ENCODE measurements at regions not wholly inside any gene's neighbourhood (a gene's known extent, or its start where the extent isn't known, plus 50 kb on each side); places are given as distances from the start of the nearest gene placed in this dataset.

- DNase-seq (ENCODE audit: extremely low read depth, low read depth), result peak; percentile 25
- no peak for TF ChIP-seq CTCF (IDR thresholded peaks at IDR 0.05; ENCODE audit: low read depth, low read length)
Observed at GRCh38 chr2:12303181-12304030, 413.3 kb upstream of the TRIB2 start.

GRCh38 chr2:12304564-12305171 is 412.1 kb upstream of the TRIB2 start:
- no peak for TF ChIP-seq CTCF (IDR thresholded peaks at IDR 0.05; ENCODE audit: low read depth, low read length)
- peak; percentile 24 for DNase-seq (ENCODE audit: extremely low read depth, low read depth)

- TF ChIP-seq CTCF (IDR thresholded peaks at IDR 0.05; ENCODE audit: low read depth, low read length), result no peak
Observed at GRCh38 chr2:12305931-12306330, 410.8 kb upstream of the TRIB2 start.

GRCh38 chr2:12310399-12310798 is 406.3 kb upstream of the TRIB2 start:
- TF ChIP-seq CTCF (IDR thresholded peaks at IDR 0.05; ENCODE audit: low read depth, low read length), result no peak
- DNase-seq (ENCODE audit: extremely low read depth, low read depth), result no peak

More at GRCh38 chr2:12305931-12306330, 410.8 kb upstream of the TRIB2 start:
- no peak for DNase-seq (ENCODE audit: extremely low read depth, low read depth)

GRCh38 chr2:12313445-12314126 is 403.1 kb upstream of the TRIB2 start:
- TF ChIP-seq CTCF (IDR thresholded peaks at IDR 0.05; ENCODE audit: low read depth, low read length), result no peak
- no peak for DNase-seq (ENCODE audit: extremely low read depth, low read depth)

- TF ChIP-seq CTCF (IDR thresholded peaks at IDR 0.05; ENCODE audit: low read depth, low read length), result no peak
- no peak for DNase-seq (ENCODE audit: extremely low read depth, low read depth)
Observed at GRCh38 chr2:12314127-12314760, 402.5 kb upstream of the TRIB2 start.

Data from AG09319 (cell line).